HEK293 (cell line): ENCODE measurements at regions not wholly inside any gene's neighbourhood (a gene's known extent, or its start where the extent isn't known, plus 50 kb on each side); places are given as distances from the start of the nearest gene placed in this dataset.

Source experiments
- CTCF ChIA-PET: fragments of 350-600 bp; formaldehyde crosslinking; extraction: SDS; loops from one replicate; lab custom pipeline; 2021; ENCODE audit warnings: antibody characterized with exemption; lab: Yijun Ruan, JAX
- POLR2A ChIA-PET: fragments of 300-600 bp; formaldehyde crosslinking; extraction: SDS; loops from one replicate; lab custom pipeline; 2020; ENCODE audit warnings: antibody characterized with exemption, inconsistent platforms; lab: Yijun Ruan, JAX
- H3K27ac ChIP-seq: fragments of 200-500 bp; sonication (Bioruptor generic); 2 replicates; pipeline ENCODE4 v1.5.1; 2014; ENCODE audit warnings: low read depth, low read length, control low read depth, inconsistent platforms; ENCODE audit errors: extremely low read depth
- H3K36me3 ChIP-seq, 2 experiments: fragments of 200-500 bp in 1 of 2; sonication (Bioruptor generic) in 1 of 2; 1 replicate in 1 of 2; 2 replicates in 1 of 2; pipeline ENCODE4 v1.5.1; 2014 to 2017; ENCODE audit warnings: inconsistent platforms in 2 of 2, low read length in 2 of 2; ENCODE audit not compliant: control insufficient read depth in 2 of 2, insufficient read depth in 1 of 2
- H3K4me1 ChIP-seq: fragments of 200-500 bp; sonication (Bioruptor generic); 2 replicates; pipeline ENCODE4 v1.5.1; 2014; ENCODE audit warnings: mild to moderate bottlenecking, low read length, inconsistent platforms; ENCODE audit not compliant: control insufficient read depth, insufficient read depth
- H3K4me3 ChIP-seq: 2 replicates; pipeline ENCODE4 v1.5.1; 2011; ENCODE audit warnings: low read depth, mild to moderate bottlenecking, control low read depth, low read length, moderate library complexity
- H3K9me3 ChIP-seq: fragments of 200-500 bp; sonication (Bioruptor generic); 2 replicates; pipeline ENCODE4 v1.5.1; 2014; ENCODE audit warnings: low read depth, low read length, inconsistent platforms; ENCODE audit not compliant: control insufficient read depth, insufficient read depth
- AEBP2 ChIP-seq: fragments of 450-650 bp; formaldehyde crosslinking; IDR thresholded peaks from 2 replicates; pipeline ENCODE4 v1.5.1; 2016; ENCODE audit warnings: missing biosample characterization, missing genetic modification characterization, borderline replicate concordance
- FEZF1 ChIP-seq: fragments of 450-650 bp; formaldehyde crosslinking; IDR thresholded peaks from 2 replicates; pipeline ENCODE4 v1.5.1; 2016; ENCODE audit warnings: missing biosample characterization, missing genetic modification characterization
- HOXA7 ChIP-seq: sonication (generic); formaldehyde crosslinking; IDR thresholded peaks from 2 replicates; pipeline ENCODE4 v1.8.1; 2022; ENCODE audit warnings: missing genetic modification reagents, borderline replicate concordance
- PRDM6 ChIP-seq: fragments of 450-650 bp; formaldehyde crosslinking; IDR thresholded peaks from 2 replicates; pipeline ENCODE4 v1.5.1; 2017; ENCODE audit warnings: missing biosample characterization, missing genetic modification characterization
- RBAK ChIP-seq: fragments of 450-650 bp; formaldehyde crosslinking; IDR thresholded peaks from 2 replicates; pipeline ENCODE4 v1.5.1; 2016; ENCODE audit warnings: missing biosample characterization, missing genetic modification characterization
- SALL2 ChIP-seq: fragments of 450-650 bp; formaldehyde crosslinking; IDR thresholded peaks from 2 replicates; pipeline ENCODE4 v1.5.0; 2017; ENCODE audit warnings: missing biosample characterization, mild to moderate bottlenecking, missing genetic modification characterization, borderline replicate concordance
- ZBTB1 ChIP-seq: fragments of 450-650 bp; formaldehyde crosslinking; IDR thresholded peaks from 2 replicates; pipeline ENCODE4 v1.5.1; 2016; ENCODE audit warnings: missing biosample characterization, missing genetic modification characterization
- ZBTB44 ChIP-seq: fragments of 450-650 bp; IDR thresholded peaks from 2 replicates; pipeline ENCODE4 v1.5.1; 2018; ENCODE audit warnings: missing biosample characterization, mild to moderate bottlenecking, missing genetic modification characterization
- ZFP41 ChIP-seq: fragments of 450-650 bp; formaldehyde crosslinking; IDR thresholded peaks from 2 replicates; pipeline ENCODE4 v1.5.1; 2016; ENCODE audit warnings: missing biosample characterization, missing genetic modification characterization, borderline replicate concordance
- ZNF157 ChIP-seq: fragments of 450-650 bp; formaldehyde crosslinking; IDR thresholded peaks from 2 replicates; pipeline ENCODE4 v1.5.1; 2016; ENCODE audit warnings: missing biosample characterization, missing genetic modification characterization
- ZNF169 ChIP-seq: fragments of 450-650 bp; formaldehyde crosslinking; IDR thresholded peaks from 2 replicates; pipeline ENCODE4 v1.5.1; 2016; ENCODE audit warnings: missing biosample characterization, missing genetic modification characterization
- ZNF18 ChIP-seq: fragments of 450-650 bp; formaldehyde crosslinking; IDR thresholded peaks from 2 replicates; pipeline ENCODE4 v1.5.1; 2016; ENCODE audit warnings: missing biosample characterization, missing genetic modification characterization
- ZNF214 ChIP-seq: fragments of 450-650 bp; formaldehyde crosslinking; IDR thresholded peaks from 2 replicates; pipeline ENCODE4 v1.5.1; 2017; ENCODE audit warnings: missing biosample characterization, mild to moderate bottlenecking, missing genetic modification characterization, borderline replicate concordance
- ZNF266 ChIP-seq: fragments of 450-650 bp; formaldehyde crosslinking; IDR thresholded peaks from 2 replicates; pipeline ENCODE4 v1.5.1; 2016; ENCODE audit warnings: missing biosample characterization, missing genetic modification characterization, low read depth
- ZNF311 ChIP-seq: fragments of 450-650 bp; formaldehyde crosslinking; IDR thresholded peaks from 2 replicates; pipeline ENCODE4 v1.5.1; 2017; ENCODE audit warnings: missing biosample characterization, missing genetic modification characterization, borderline replicate concordance
- ZNF354C ChIP-seq: fragments of 450-650 bp; formaldehyde crosslinking; IDR thresholded peaks from 2 replicates; pipeline ENCODE4 v1.5.1; 2016; ENCODE audit warnings: missing biosample characterization, missing genetic modification characterization, low read depth, borderline replicate concordance
- ZNF416 ChIP-seq: fragments of 450-650 bp; formaldehyde crosslinking; IDR thresholded peaks from 2 replicates; pipeline ENCODE4 v1.5.1; 2016; ENCODE audit warnings: missing biosample characterization, missing genetic modification characterization
- ZNF433 ChIP-seq: fragments of 450-650 bp; formaldehyde crosslinking; IDR thresholded peaks from 2 replicates; pipeline ENCODE4 v1.5.1; 2016; ENCODE audit warnings: missing biosample characterization, missing genetic modification characterization, low read depth
- ZNF521 ChIP-seq: fragments of 450-650 bp; formaldehyde crosslinking; IDR thresholded peaks from 2 replicates; pipeline ENCODE4 v1.5.1; 2017; ENCODE audit warnings: missing biosample characterization, mild to moderate bottlenecking, missing genetic modification characterization
- ZNF544 ChIP-seq: fragments of 450-650 bp; formaldehyde crosslinking; IDR thresholded peaks from 2 replicates; pipeline ENCODE4 v1.5.0; 2017; ENCODE audit warnings: missing biosample characterization, missing genetic modification characterization
- ZNF585B ChIP-seq: fragments of 450-650 bp; formaldehyde crosslinking; IDR thresholded peaks from 2 replicates; pipeline ENCODE4 v1.5.1; 2016; ENCODE audit warnings: missing biosample characterization, missing genetic modification characterization
- ZNF600 ChIP-seq: fragments of 450-650 bp; formaldehyde crosslinking; IDR thresholded peaks from 2 replicates; pipeline ENCODE4 v1.5.1; 2016; ENCODE audit warnings: missing biosample characterization, missing genetic modification characterization
- ZNF610 ChIP-seq: fragments of 450-650 bp; formaldehyde crosslinking; IDR thresholded peaks from 2 replicates; pipeline ENCODE4 v1.5.1; 2016; ENCODE audit warnings: missing biosample characterization, missing genetic modification characterization, borderline replicate concordance
- ZNF658 ChIP-seq: fragments of 450-650 bp; formaldehyde crosslinking; IDR thresholded peaks from 2 replicates; pipeline ENCODE4; 2016; ENCODE audit warnings: missing biosample characterization, missing genetic modification characterization
- ZNF692 ChIP-seq: fragments of 450-650 bp; formaldehyde crosslinking; IDR thresholded peaks from 2 replicates; pipeline ENCODE4 v1.5.1; 2016; ENCODE audit warnings: missing biosample characterization, missing genetic modification characterization

GRCh38 chr6:170113141-170113540 is 177.7 kb downstream of the DLL1 start:
- no peak overlapping the region for H3K27ac ChIP-seq
- H3K4me1 ChIP-seq = no peaks in the 10 kb centered on the region
- H3K36me3 ChIP-seq = no peaks in the 10 kb centered on the region
- CTCF ChIA-PET = interaction anchor here (0.5 kb wide), 1 partner anchor 412 kb away, joined by 3 read pairs; no protein-coding TSS in a partner anchor
- H3K9me3 ChIP-seq = no peaks in the 10 kb centered on the region
- no peak for TF ChIP-seq ZNF610
- no peak for TF ChIP-seq AEBP2 (tag by site-specific recombination)
- no peak for TF ChIP-seq ZNF433 (tag by site-specific recombination)
- no peak for TF ChIP-seq ZNF157
- TF ChIP-seq ZNF311 (tag by site-specific recombination) = no peak
- TF ChIP-seq ZNF266 (tag by site-specific recombination) = no peak
- TF ChIP-seq ZNF214 = no peak
- POLR2A ChIA-PET = no interaction called here
- no peak overlapping the region for H3K4me3 ChIP-seq

- CTCF ChIA-PET = no interaction called here
These were observed 178.4 kb downstream of the DLL1 start for GRCh38 chr6:170112583-170112860.

More at GRCh38 chr6:170112583-170112860, 178.4 kb downstream of the DLL1 start:
- no peaks in the 10 kb centered on the region for H3K4me1 ChIP-seq
- TF ChIP-seq PRDM6 = no peak
- TF ChIP-seq ZNF354C (tag by site-specific recombination) = no peak
- TF ChIP-seq ZNF692 = no peak
- TF ChIP-seq ZBTB44 (tag by site-specific recombination) = no peak
- no peak for TF ChIP-seq ZNF585B
- no peak for TF ChIP-seq ZNF544 (tag by site-specific recombination)
- TF ChIP-seq ZNF600 (tag by site-specific recombination) = no peak
- no peak for TF ChIP-seq RBAK (tag by site-specific recombination)
- no peak for TF ChIP-seq ZNF521
- TF ChIP-seq FEZF1 (tag by site-specific recombination) = no peak
- no peak for TF ChIP-seq ZBTB1
- TF ChIP-seq ZNF658 (tag by site-specific recombination) = no peak
- no peak for TF ChIP-seq HOXA7 (CRISPR knock-in tag)
- TF ChIP-seq ZNF18 (tag by site-specific recombination) = no peak
- no peak for TF ChIP-seq SALL2 (tag by site-specific recombination)
- no peak for TF ChIP-seq ZNF433 (tag by site-specific recombination)
- TF ChIP-seq ZNF416 (tag by site-specific recombination) = no peak
- TF ChIP-seq ZNF169 = no peak
- no peak for TF ChIP-seq ZFP41 (tag by site-specific recombination)
- TF ChIP-seq, all 188 proteins: peak for 0
- no peaks in the 10 kb centered on the region for H3K9me3 ChIP-seq
- no peak overlapping the region for H3K4me3 ChIP-seq
- H3K27ac ChIP-seq = no peak overlapping the region
- POLR2A ChIA-PET = no interaction called here
- no peaks in the 10 kb centered on the region for H3K36me3 ChIP-seq
